Vagina (tissue), 2 donors: ENCODE measurements at regions not wholly inside any gene's neighbourhood (a gene's known extent, or its start where the extent isn't known, plus 50 kb on each side); places are given as distances from the start of the nearest gene placed in this dataset.

ENCODE experiments used
- DNase-seq, 2 donors: peaks; one replicate each; pipeline ENCODE4 v3.0.0-alpha.2; 2017; ENCODE audit errors: extremely low spot score in 2 of 2
- H3K27ac ChIP-seq: fragments of 200-600 bp; sonication (generic); one replicate; pipeline ENCODE4 v1.5.1; 2019
- H3K27me3 ChIP-seq: fragments of 200-600 bp; sonication (generic); one replicate; pipeline ENCODE4 v1.5.1; 2019
- H3K36me3 ChIP-seq, 2 donors: fragments of 200-600 bp; sonication (generic); one replicate each; pipeline ENCODE4 v1.5.1; 2017 to 2019
- H3K4me1 ChIP-seq: fragments of 200-600 bp; sonication (generic); one replicate; pipeline ENCODE4 v1.5.1; 2019
- H3K4me3 ChIP-seq, 2 donors: fragments of 200-600 bp; sonication (generic); 1 replicate in 1 of 2; 2 replicates in 1 of 2; pipeline ENCODE4 v1.5.1; 2016 to 2019
- H3K9me3 ChIP-seq: fragments of 200-600 bp; sonication (generic); one replicate; pipeline ENCODE4 v1.5.1; 2019
- POLR2A ChIP-seq, 2 donors: fragments of 450-650 bp; IDR thresholded peaks; one replicate each; pipeline ENCODE4 v1.6.1; 2017; ENCODE audit warnings: antibody characterized with exemption in 2 of 2, mild to moderate bottlenecking in 2 of 2, moderate library complexity in 2 of 2
- POLR2AphosphoS5 ChIP-seq, 2 donors: sonication (generic); formaldehyde crosslinking; IDR thresholded peaks; one replicate each; pipeline ENCODE4 v1.9.0; 2017; ENCODE audit warnings: antibody characterized with exemption in 2 of 2, mild to moderate bottlenecking in 2 of 2, low read depth in 1 of 2; ENCODE audit not compliant: insufficient read depth in 1 of 2
- intact Hi-C: fragments of 100-400 bp; cut with DNase I; formaldehyde crosslinking; loops from one replicate; pipeline ENCODE4 v1.15.1; 2023
- TF ChIP-seq, protein P1 (sequence below), 3 experiments: fragments of 450-650 bp in 2 of 3; fragments of 200-600 bp in 1 of 3; sonication (generic) in 1 of 3; IDR thresholded peaks; one replicate each; pipeline ENCODE4 v1.5.1; 2017 to 2019; ENCODE audit warnings: antibody characterized with exemption in 3 of 3, mild to moderate bottlenecking in 2 of 3, moderate library complexity in 2 of 3

- TF ChIP-seq, protein P1, sequence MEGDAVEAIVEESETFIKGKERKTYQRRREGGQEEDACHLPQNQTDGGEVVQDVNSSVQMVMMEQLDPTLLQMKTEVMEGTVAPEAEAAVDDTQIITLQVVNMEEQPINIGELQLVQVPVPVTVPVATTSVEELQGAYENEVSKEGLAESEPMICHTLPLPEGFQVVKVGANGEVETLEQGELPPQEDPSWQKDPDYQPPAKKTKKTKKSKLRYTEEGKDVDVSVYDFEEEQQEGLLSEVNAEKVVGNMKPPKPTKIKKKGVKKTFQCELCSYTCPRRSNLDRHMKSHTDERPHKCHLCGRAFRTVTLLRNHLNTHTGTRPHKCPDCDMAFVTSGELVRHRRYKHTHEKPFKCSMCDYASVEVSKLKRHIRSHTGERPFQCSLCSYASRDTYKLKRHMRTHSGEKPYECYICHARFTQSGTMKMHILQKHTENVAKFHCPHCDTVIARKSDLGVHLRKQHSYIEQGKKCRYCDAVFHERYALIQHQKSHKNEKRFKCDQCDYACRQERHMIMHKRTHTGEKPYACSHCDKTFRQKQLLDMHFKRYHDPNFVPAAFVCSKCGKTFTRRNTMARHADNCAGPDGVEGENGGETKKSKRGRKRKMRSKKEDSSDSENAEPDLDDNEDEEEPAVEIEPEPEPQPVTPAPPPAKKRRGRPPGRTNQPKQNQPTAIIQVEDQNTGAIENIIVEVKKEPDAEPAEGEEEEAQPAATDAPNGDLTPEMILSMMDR (IDR thresholded peaks at IDR 0.05), result no peak
- no peak for TF ChIP-seq POLR2AphosphoS5 (IDR thresholded peaks at IDR 0.05; ENCODE audit: insufficient read depth in 1 of 2, low read depth in 1 of 2)
- no peak for TF ChIP-seq POLR2A (IDR thresholded peaks at IDR 0.05)
- Histone ChIP-seq H3K36me3 (no peaks in the 10 kb centered on the region), H3K27me3 (no peaks in the 10 kb centered on the region), H3K4me1 (no peaks in the 10 kb centered on the region), H3K4me3 (no peak overlapping the region), H3K9me3 (no peaks in the 10 kb centered on the region), H3K27ac (no peak overlapping the region)
- DNase-seq, result no peak
- intact Hi-C loops, result no loop called here
Observed at GRCh38 chr5:63263411-63263810, 684.8 kb downstream of the LRRC70 start.

DNA sequence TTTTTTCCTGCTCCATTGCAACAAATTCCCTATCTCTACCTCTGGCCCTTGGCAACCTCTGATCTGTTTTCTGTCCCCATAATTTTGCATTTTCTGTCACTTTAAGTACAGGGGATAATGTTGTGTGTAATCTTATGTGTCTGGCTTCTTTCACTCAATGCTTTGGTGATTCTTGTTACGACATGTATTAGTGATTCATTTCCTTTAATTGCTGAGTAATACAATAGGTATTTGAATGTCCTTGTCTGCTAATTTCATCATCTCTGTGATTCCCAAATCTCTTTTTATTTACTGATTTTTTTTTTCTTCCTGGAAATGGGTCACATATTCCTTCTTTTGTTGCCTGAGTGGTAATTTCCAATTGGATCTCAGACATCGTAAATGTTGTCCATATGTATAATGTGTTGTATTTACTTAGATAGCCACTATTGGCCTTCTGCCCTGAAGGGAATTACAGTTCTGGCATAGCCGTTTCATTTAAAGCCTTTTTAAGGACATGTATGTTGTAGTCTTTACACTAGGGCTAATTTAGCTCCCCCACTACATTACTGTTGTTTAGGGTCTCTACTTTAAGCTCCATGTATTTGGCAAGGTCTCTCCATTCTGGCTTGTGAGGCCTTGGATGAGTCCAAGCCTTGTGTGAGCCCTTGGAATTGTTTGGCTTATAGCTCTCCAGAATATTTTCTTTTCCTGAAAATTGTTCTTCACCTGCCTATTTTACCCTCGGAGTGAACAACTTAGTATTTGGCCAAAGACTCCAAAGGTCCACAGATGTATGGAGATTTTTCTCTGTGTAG lies 683.8 kb downstream of the LRRC70 start:
- no peaks in the 10 kb centered on the region for H3K4me1 ChIP-seq
- intact Hi-C loops, result no loop called here
- no peak overlapping the region for H3K4me3 ChIP-seq
- TF ChIP-seq POLR2A (IDR thresholded peaks at IDR 0.05) (no peak), POLR2AphosphoS5 (IDR thresholded peaks at IDR 0.05; ENCODE audit: insufficient read depth in 1 of 2, low read depth in 1 of 2) (no peak)
- TF ChIP-seq, protein P1 (IDR thresholded peaks at IDR 0.05), result no peak
- no peaks in the 10 kb centered on the region for H3K9me3 ChIP-seq
- H3K27ac ChIP-seq, result no peak overlapping the region
- DNase-seq, result no peak
- no peaks in the 10 kb centered on the region for H3K36me3 ChIP-seq
- no peaks in the 10 kb centered on the region for H3K27me3 ChIP-seq

DNA sequence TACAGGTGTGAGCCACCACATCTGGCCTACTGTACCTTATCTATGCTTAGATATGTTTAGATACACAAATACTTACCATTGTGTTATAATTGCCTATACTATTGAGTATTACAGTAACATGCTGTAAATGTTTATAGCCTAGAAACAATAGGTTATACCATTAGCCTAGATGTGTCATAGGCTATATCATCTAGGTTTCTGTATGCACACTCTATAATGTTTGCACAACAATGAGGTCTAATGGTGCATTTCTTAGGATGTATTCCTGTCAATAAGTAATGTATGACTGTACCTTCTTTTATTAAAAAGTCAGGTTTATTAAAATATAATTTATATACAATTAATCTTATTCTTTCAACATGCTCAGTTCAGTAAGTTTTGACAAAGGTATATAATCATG lies 683.1 kb downstream of the LRRC70 start:
- Histone ChIP-seq H3K4me1 (no peaks in the 10 kb centered on the region), H3K9me3 (no peaks in the 10 kb centered on the region), H3K36me3 (no peaks in the 10 kb centered on the region), H3K27me3 (no peaks in the 10 kb centered on the region), H3K27ac (no peak overlapping the region), H3K4me3 (no peak overlapping the region)
- TF ChIP-seq POLR2AphosphoS5 (IDR thresholded peaks at IDR 0.05; ENCODE audit: insufficient read depth in 1 of 2, low read depth in 1 of 2), result no peak
- TF ChIP-seq, protein P1 (IDR thresholded peaks at IDR 0.05), result no peak
- TF ChIP-seq POLR2A (IDR thresholded peaks at IDR 0.05), result no peak
- intact Hi-C loops, result no loop called here
- no peak for DNase-seq

- intact Hi-C loops, result no loop called here
- Histone ChIP-seq H3K27ac (no peak overlapping the region), H3K4me1 (no peaks in the 10 kb centered on the region), H3K27me3 (no peaks in the 10 kb centered on the region), H3K4me3 (no peak overlapping the region), H3K36me3 (no peaks in the 10 kb centered on the region), H3K9me3 (no peaks in the 10 kb centered on the region)
- DNase-seq, result no peak
- TF ChIP-seq, protein P1 (IDR thresholded peaks at IDR 0.05), result no peak
- TF ChIP-seq POLR2AphosphoS5 (IDR thresholded peaks at IDR 0.05; ENCODE audit: insufficient read depth in 1 of 2, low read depth in 1 of 2), result no peak
- TF ChIP-seq POLR2A (IDR thresholded peaks at IDR 0.05), result no peak
Observed at GRCh38 chr5:63255594-63255993, 677.0 kb downstream of the LRRC70 start.

DNA sequence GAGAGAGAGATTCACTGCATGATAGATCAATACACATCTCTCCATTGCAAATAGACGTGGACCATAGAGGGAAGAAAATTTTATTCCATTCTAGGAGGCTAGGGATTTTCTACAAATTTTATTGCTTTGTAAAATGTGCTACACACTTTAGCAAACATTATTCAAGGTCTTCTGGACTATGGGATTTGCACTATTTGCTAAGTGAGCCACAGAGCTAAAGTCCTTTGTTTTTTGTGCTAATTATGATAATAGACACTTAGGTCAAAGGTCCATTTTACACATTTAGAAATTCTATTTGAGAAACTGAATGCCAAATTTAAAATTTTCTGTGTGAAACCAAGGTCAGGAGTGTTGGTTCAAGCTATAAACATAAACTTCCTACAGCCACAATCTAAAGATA lies 672.3 kb downstream of the LRRC70 start:
- Histone ChIP-seq H3K27ac (no peak overlapping the region), H3K4me1 (no peaks in the 10 kb centered on the region), H3K27me3 (no peaks in the 10 kb centered on the region)

More for the DNA sequence above, 672.3 kb downstream of the LRRC70 start:
- TF ChIP-seq POLR2AphosphoS5 (IDR thresholded peaks at IDR 0.05; ENCODE audit: insufficient read depth in 1 of 2, low read depth in 1 of 2) (no peak), POLR2A (IDR thresholded peaks at IDR 0.05) (no peak)
- TF ChIP-seq, protein P1 (IDR thresholded peaks at IDR 0.05), result no peak
- no peak overlapping the region for H3K4me3 ChIP-seq
- no peak for DNase-seq
- no peaks in the 10 kb centered on the region for H3K36me3 ChIP-seq
- intact Hi-C loops, result no loop called here
- H3K9me3 ChIP-seq, result no peaks in the 10 kb centered on the region
